NCI-H2081 treated with DMSO at 0.1 percent for 48 hours (cell line): ENCODE measurements at regions not wholly inside any gene's neighbourhood (a gene's known extent, or its start where the extent isn't known, plus 50 kb on each side); places are given as distances from the start of the nearest gene placed in this dataset.
"Not testable (repeated sequence)": the region's sequence is repeated elsewhere in the genome, so short reads cannot be mapped to it uniquely, and the experiment has no call there.

Experiments used
- DNase-seq: peaks from one replicate; lab custom pipeline; 2025; lab: John Stamatoyannopoulos, UW

DNA sequence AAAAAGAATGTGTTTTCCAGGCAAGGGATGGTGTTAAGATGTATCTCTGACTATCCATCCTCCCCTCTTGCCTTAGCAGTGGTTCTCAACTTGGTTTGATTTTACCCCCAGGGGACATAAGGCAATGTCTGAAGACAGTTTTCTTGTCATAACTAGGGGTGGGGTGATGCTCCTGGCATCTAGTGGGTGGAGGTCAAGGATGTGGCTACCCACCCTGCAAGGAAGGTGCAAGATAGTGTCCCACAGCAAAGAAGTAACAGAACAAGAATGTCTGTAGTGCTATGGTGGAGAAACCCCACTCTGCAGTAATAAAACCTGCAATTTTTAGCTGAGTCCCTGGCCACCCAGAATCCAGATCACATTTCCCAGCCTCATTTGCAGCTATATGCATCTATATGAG, 81.2 kb upstream of the TBL1X start:
- DNase-seq = no peak

DNA sequence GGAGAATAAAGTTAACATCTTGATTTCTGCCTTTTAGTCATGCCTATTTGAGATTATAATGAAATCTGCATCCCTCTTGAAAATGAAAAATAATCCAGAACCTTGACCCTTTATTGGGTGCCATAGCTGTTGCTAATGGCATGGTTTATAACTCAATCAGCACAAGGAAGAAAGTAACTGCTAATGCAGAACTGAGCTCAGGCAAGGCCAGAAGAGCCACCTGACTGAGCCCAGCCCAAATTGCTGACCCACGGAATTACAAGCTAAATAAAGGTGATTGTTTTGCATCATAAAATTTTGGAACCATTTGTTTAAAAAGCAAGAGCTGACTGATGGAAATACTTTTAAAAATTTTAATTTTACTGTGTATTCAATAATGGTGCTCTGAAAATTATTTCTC, 76.4 kb upstream of the TBL1X start:
- no peak for DNase-seq

- no peak for DNase-seq
Measured at GRCh38 chrX:9390121-9390520, 74.7 kb upstream of the TBL1X start.

GRCh38 chrX:9390693-9391368, 74.0 kb upstream of the TBL1X start:
- DNase-seq = no peak

DNA sequence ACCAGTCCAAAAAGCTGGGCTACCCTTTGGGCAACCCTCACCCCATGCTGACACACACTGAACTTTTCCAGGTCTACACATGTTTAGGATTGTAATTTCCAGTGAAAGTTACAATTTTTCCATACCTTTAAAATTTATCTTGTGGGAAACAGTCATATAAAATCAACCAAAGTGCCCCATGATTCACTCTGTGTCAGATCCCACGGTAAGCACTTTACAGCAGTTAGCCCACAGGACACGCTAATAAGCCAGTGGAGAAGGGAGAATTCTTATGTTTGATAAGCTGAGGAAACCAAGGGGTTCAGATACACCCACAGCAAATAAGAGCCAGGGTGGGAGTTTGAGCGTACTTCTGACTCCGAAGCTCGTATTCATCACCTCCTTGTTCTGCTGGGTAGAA, 72.4 kb upstream of the TBL1X start:
- DNase-seq = no peak

DNA sequence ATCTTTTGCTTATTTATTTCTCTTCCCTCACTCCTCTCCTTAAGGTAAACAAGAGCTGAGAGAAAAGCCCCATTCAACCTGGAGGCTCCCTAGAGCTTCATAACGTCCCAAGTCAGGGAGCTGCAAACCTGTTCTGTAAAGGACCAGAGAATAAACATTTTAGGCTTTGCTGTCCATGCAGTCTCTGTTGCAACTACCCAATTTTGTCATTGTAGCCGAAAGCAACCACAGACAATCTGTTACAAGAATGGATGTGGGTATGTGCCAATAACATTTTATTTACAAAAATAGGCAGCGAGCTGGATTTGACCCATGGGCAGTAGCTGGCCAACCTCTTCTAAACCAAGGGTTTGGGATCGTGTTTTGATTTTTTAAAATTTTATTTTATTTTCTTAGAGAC, 71.3 kb upstream of the TBL1X start:
- DNase-seq = no peak

DNA sequence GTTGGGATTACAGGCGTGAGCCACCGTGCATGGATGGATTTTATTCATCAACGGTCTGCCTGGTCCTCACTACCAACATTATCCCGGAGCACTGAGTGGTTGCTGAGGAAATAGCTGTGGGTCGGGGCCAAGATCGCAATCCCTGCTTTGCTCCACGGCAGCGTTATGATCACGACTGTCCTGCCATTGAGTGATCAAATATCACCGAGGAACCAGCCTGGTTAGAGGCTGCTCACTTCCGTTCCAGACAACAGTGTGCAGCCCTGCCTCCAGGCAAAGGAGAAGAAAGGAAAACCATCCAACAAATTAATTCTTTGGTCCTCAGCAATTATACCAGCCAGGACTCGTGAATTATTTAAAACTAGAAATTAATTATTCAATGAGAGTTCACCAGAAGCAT, 70.6 kb upstream of the TBL1X start:
- DNase-seq = no peak

DNA sequence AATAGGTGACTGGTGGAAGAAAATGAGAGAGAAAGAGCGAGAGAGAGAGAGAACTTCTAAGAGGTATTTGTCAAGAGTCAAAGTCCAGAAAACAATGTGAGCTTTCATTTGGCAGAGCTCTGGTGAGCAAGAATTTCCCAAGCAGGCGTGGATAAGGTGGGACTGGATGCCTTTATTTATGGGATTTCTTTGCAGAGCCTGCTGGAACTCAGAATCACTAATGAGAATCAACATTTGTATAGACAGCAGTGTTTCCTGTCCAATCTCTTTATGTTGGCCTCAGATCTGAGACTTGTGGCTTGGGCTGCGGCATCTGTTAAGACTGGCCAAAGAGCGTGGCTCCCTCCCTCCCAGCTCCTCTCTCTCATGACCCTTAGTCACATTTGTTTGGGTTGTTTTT, 67.9 kb upstream of the TBL1X start:
- DNase-seq = no peak

DNA sequence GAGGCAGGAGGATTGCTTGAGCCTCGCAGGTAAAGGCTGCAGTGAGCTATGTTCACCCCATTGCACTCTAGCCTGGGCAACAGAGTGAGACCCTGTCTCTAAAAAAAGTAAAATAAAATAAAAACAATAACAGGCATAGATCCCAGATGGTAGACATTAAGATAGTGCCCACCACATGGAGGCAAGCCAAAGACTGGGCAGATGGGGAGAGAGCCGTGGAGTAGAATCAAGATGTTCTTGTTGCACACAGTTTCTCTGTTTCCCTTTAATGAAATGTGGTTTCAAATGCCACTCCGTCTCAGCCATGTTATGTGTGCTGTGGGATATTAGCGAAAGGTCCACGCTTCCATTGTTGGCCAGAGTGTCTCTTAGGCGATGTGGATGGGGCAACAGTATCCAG, 63.8 kb upstream of the TBL1X start:
- no peak for DNase-seq

DNA sequence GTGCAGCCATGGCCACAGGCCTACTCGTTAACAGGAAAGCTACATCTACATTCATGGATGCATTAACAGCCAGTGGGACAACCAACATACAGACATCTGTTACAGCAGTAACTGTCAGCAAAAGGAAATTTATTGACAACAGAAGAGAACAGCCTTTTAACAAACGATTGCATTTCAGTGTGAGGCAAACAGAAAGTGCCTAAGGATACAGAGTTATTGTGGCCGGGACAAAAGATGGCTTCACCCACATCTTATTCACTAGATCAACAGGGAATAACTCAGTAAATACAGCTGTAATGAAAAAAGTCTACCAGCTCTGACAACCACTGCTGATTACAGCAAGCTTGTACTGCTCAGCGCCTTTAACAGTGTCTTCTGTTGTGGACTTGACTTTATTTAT, 61.5 kb upstream of the TBL1X start:
- DNase-seq = no peak

- DNase-seq = not testable (repeated sequence)
Measured at GRCh38 chrX:9405635-9406034, 59.2 kb upstream of the TBL1X start.

DNA sequence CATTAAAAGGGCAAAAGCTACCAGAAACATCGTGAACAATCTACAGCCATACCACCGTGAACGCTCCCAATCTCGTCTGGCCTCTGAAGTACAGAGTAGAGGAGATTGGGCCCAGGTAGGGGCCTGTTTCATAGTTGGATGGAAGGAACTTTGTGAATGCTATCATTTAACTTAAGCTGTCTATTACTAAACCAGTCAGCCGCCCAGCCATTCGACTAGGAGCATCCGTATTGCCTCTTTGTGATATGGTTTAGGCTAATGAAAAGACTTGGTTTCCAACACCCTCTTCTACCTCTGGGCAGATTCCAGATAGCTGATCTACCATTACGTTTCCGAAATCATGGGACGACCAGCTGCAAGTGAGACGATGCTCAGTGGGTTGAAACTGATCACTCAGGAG, 54.0 kb upstream of the TBL1X start:
- DNase-seq = not testable (repeated sequence)

GRCh38 chrX:9411682-9412081, 53.2 kb upstream of the TBL1X start:
- not testable (repeated sequence) for DNase-seq

- DNase-seq = no peak
Measured at GRCh38 chrX:9414416-9414815, 50.4 kb upstream of the TBL1X start.
